HG03520 (cell line): ENCODE measurements at regions not wholly inside any gene's neighbourhood (a gene's known extent, or its start where the extent isn't known, plus 50 kb on each side); places are given as distances from the start of the nearest gene placed in this dataset.

Experiments
- ATAC-seq: cut with Tn5 transposase; IDR thresholded peaks from one replicate; pipeline ENCODE4 v1.9.1; 2021; ENCODE audit warnings: mild to moderate bottlenecking, moderate library complexity; ENCODE audit not compliant: unreplicated experiment

GRCh38 chr6:71510856-71511255 lies 222.2 kb downstream of the OGFRL1 start:
- ATAC-seq = no peak

GRCh38 chr6:71512256-71512655 lies 223.6 kb downstream of the OGFRL1 start:
- ATAC-seq = no peak

- ATAC-seq = no peak
Observed at GRCh38 chr6:71513036-71513435, 224.4 kb downstream of the OGFRL1 start.

- no peak for ATAC-seq
Observed at GRCh38 chr6:71523548-71523947, 234.9 kb downstream of the OGFRL1 start.

- no peak for ATAC-seq
Observed at GRCh38 chr6:71524201-71524600, 235.6 kb downstream of the OGFRL1 start.

- no peak for ATAC-seq
Observed at GRCh38 chr6:71527886-71528285, 239.3 kb downstream of the OGFRL1 start.

GRCh38 chr6:71529026-71529425 lies 240.4 kb downstream of the OGFRL1 start:
- no peak for ATAC-seq

GRCh38 chr6:71529769-71530168 lies 241.2 kb downstream of the OGFRL1 start:
- no peak for ATAC-seq

- ATAC-seq = no peak
Observed at GRCh38 chr6:71531006-71531405, 242.4 kb downstream of the OGFRL1 start.

- no peak for ATAC-seq
Observed at GRCh38 chr6:71531841-71532240, 243.2 kb downstream of the OGFRL1 start.

- no peak for ATAC-seq
Observed at GRCh38 chr6:71533939-71534379, 245.3 kb downstream of the OGFRL1 start.

- ATAC-seq = no peak
Observed at GRCh38 chr6:71534921-71535320, 246.3 kb downstream of the OGFRL1 start.

- ATAC-seq = no peak
Observed at GRCh38 chr6:71537717-71538116, 249.1 kb downstream of the OGFRL1 start.

- no peak for ATAC-seq
Observed at GRCh38 chr6:71544028-71544427, 255.4 kb downstream of the OGFRL1 start.

GRCh38 chr6:71544906-71545305 lies 256.3 kb downstream of the OGFRL1 start:
- ATAC-seq = no peak

GRCh38 chr6:71545905-71546304 lies 257.3 kb downstream of the OGFRL1 start:
- ATAC-seq = no peak

GRCh38 chr6:71551798-71552197 lies 263.2 kb downstream of the OGFRL1 start:
- no peak for ATAC-seq

GRCh38 chr6:71556141-71556540 lies 267.5 kb downstream of the OGFRL1 start:
- no peak for ATAC-seq

GRCh38 chr6:71558974-71559373 lies 270.4 kb downstream of the OGFRL1 start:
- no peak for ATAC-seq

GRCh38 chr6:71567562-71567961 lies 279.0 kb downstream of the OGFRL1 start:
- ATAC-seq = no peak

GRCh38 chr6:71577766-71578165 lies 289.2 kb downstream of the OGFRL1 start:
- no peak for ATAC-seq

- ATAC-seq = no peak
Observed at GRCh38 chr6:71579902-71580301, 291.3 kb downstream of the OGFRL1 start.

GRCh38 chr6:71582820-71583219 lies 294.2 kb downstream of the OGFRL1 start:
- ATAC-seq = no peak
